Stimulated activated CD8-positive, alpha-beta memory T cell treated with anti-CD3 and anti-CD28 coated beads, Interleukin-12 subunit alpha, Interleukin-12 subunit beta, amount 100 ng/mL, for 24 hours (primary cell): ENCODE measurements at regions not wholly inside any gene's neighbourhood (a gene's known extent, or its start where the extent isn't known, plus 50 kb on each side); places are given as distances from the start of the nearest gene placed in this dataset.
"Not testable (repeated sequence)": the region's sequence is repeated elsewhere in the genome, so short reads cannot be mapped to it uniquely, and the experiment has no call there.

ENCODE experiments used
- DNase-seq: peaks from one replicate; pipeline ENCODE4 v3.0.0-alpha.2; 2020; ENCODE audit errors: extremely low read depth

DNA sequence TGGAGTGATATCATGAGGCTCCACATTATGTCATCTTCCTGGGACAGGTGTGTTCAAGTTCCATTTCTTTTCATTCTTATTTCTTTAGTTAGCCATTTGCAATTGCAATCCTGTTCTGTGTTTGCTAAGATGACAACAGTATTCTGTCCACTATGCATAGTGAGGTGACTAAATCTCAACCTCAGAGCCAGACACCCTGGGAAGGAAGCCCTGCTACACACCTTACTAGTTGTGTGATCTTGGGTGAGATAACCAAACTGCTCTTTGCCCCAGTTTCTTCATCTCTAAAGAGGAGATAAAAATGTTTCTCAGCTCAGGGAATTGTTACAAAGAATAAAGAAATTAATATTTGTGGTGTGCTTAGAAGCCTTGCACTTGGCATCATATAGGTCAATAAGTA lies 215.1 kb upstream of the RPS23 start:
- no peak for DNase-seq

DNA sequence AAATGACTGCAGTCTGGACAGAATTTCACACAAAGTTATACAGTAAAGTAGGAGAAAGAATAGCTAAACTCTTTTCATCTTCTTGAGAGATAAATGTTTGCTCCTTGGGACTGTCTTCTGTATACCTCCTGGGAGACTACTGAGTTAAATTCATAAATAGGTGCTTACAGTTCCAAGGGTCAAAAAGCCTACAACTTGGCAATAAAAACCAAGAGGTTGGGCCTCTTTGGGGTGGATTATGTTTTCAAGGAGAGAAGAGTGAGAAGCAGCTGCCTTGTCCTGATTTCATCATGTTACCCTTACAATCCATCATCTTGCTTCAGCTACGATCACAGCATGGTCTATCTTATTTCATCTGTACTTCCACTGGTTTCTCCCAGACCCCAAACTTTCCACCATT lies 213.2 kb upstream of the RPS23 start:
- no peak for DNase-seq

DNA sequence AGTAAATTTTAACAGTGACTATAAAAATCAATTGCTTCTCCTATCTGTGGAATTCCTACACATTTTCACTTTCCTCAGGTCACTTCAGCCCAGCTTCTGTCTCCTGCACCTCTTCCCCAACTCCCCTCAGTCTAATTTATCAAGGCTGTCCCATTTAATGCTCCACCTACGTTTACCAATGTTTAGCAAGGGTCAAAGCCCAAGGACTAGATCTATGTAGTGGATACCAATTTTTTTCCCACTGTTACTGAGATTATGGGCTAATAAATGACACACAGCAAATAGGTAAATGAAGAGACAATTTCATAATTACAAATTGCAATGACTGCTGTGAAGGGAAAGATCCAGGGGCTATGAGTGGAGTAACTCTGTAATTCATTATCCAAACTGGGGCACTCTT lies 211.5 kb upstream of the RPS23 start:
- no peak for DNase-seq

DNA sequence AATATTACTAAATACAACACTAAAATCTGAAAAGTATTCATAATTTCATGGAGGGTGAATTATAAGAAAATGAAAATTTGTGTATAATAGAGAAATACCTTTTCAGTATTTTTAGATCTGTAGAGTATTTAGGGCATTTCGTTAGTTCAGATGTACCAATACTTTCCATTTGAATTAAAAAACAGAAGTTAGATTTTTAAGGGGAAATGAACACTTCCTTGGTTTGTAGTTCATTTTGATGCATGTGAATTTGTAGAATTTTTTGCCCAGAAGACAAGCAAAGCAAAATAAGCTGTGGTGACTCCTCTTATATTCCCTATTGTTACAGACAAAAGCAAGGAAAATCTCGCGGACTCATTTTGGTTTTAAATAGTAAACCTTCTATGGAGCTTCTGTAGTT lies 209.0 kb upstream of the RPS23 start:
- DNase-seq, result no peak

DNA sequence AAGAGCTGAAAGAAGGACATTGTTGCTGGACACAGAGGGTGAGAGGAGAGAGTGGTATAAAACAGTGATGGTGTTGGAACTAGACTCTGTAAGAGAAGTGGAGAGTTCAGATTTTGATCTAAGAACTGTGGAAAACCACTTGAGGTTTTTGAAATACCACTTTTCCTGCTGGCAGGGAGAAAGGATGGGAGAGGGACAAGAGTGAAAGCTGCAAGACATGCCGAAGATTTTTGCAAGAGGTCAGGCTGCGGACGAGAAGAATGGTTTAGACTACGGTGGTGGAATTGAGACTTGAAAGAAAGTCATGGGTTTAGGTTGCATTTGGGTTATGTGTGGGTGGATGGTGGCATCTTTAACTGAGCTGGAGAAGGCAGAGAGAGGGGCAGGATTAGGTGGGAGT lies 202.2 kb upstream of the RPS23 start:
- no peak for DNase-seq

DNA sequence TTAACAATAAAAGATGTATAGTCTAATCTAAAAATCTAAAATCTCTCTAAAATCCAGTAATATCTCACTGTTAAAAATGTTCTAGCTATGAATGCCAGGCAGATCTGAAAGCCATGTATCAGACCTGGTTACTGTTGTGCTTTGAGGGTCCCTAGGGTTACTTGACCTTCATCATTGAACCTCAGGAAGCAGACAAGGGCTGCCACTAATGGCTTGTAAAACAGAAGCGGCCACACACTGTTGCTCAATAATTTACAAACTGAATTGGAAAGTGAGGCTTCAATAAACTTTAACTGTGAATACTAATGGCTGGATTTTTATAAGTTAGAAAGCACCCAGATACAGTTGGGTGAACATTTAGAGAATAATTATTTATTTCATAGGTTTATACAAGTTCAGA lies 198.0 kb upstream of the RPS23 start:
- no peak for DNase-seq

DNA sequence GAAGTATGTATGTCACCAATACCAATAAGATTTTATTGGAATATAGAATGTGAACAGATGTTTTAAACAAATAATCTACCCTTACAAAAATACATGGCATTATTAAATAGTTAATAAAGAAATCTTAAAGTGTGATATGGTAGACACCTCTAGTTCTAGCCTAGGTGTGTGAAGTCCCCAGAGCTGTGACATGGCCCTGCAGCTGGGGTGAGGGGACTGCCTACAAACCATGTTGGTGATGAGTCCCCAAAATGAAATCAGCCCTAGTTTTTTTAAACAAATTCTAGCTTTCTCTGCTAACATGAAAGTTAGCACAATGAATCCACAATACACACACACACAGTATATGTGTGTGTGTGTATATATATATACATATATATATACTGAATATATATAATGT lies 195.1 kb upstream of the RPS23 start:
- no peak for DNase-seq

DNA sequence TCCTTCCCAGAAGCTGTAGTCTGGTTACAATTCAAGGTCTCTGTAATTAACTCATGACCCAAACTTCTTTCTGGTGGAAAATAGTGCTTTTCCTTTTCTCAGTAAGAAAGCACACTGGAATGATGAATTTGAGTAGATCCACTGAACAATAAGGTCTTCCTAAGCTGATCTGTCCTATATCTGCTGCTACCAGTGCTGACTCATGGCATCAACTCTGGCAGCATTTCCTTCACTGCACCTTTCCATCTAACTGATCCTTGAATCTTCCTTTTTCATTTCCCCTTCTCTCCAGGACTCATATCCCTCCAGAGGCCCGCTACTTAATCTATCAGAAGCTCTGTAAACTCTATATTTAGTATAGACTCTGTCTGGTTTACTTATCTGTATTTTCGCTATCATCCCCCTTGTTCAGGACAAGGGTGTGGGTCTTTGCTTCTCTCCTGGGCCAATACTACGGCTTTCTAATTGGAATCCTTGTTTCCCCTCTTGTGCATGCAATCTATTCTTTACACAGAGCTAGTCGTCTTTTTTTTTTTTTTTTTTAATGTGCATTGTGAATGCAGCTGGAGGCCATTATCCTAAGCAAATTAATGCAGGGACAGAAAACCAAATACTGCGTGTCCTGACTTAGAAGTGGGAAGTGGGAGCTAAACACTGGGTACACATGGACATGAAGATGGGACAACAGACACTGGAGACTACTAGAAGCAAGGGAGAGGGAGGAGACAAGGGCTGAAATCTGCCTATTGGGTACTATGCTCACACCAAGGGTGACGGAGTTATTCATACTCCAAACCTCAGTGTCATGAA lies 192.2 kb upstream of the RPS23 start:
- DNase-seq, result no peak

DNA sequence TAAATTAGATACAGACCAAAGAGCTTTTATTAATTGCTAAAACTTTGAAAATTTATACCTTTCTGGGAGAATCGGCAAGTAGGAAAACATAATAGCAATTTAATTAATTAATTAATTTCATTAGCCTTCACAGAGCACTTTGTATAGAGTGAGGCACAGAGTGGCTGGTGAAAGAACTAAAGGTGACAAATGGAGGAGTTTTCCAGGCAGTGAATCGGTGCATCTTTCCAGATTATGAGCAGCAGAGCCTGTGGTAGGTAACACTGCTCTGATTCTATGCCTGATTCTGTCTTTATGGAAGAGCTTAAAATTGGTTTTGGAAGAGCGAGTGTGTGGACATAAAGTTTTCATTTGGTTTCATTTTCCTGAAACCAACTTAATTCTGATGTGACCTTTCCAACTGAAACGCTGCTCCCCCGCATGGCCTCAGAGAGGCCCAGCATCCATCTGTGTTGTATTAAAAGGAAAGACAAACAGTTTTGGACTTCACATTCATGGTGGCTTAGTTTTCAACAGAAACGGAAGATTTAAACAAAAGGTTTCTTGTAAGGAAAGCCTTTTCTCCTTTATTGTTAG lies 188.9 kb upstream of the RPS23 start:
- DNase-seq, result no peak

DNA sequence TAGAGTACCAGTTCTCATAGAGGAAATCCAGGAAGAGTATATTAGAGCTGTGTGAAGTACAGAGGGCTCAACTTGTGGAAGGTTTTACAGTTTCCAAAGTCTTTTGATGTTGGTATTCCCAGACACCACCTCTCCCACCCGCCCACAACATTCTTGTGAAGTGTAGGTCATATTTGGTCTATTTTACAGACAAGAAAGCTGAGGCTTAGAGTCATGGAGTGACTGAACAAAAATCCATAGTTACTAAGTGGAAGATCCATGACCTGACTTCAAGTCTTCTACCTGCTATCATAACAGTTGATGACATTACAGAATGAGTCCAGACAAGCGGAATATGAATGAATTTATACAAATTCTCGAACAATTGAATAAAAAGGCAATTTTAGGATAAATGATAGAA lies 187.1 kb upstream of the RPS23 start:
- no peak for DNase-seq

DNA sequence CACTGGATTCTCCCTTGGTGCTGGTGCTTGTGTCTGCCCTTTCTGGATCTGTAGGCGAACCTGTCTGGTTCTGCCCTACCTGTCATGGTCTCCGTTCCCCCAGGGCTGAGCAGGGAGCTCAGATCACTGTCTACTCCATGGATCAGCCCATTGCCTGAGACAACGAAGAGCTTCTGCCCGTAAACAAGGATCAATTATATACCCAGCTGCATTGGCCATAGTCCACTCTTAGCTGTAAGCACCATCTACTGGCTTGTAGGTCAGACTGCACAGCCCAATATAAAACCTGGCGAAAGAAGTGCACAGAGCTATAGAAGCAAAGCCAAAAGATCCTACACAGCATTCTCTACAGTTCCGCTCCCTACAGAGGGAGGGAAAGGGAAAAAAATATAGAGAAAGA lies 181.5 kb upstream of the RPS23 start:
- DNase-seq, result no peak

DNA sequence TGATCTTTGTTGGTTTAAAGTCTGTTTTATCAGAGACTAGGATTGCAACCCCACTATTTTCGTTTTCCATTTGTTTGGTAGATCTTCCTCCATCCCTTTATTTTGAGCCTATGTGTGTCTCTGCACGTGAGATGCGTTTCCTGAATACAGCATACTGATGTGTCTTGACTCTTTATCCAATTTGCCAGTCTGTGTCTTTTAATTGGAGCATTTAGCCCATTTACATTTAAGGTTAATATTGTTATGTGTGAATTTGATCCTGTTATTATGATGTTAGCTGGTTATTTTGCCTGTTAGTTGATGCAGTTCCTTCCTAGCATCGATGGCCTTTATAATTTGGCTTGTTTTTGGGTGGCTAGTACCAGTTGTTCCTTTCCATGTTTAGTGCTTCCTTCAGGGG lies 177.2 kb upstream of the RPS23 start:
- DNase-seq, result not testable (repeated sequence)

DNA sequence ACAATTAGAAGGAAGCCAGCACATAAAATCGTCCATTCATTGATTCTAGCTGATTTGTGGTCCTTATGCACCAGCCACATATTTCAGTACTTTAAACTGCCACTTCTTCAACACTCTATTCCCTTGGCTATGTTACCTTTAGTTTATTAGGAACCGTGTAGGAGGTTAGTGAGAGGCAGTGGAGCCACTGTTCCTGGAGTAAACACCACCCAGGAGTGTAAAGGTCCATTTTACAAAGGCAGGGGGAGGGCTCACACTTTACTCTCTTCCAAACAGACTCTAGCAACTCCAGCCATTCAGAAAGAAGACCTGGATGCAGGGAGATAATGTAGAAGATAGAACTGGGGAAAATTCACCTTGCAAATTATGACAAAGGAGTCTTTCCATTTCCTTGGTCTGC lies 170.2 kb upstream of the RPS23 start:
- no peak for DNase-seq

DNA sequence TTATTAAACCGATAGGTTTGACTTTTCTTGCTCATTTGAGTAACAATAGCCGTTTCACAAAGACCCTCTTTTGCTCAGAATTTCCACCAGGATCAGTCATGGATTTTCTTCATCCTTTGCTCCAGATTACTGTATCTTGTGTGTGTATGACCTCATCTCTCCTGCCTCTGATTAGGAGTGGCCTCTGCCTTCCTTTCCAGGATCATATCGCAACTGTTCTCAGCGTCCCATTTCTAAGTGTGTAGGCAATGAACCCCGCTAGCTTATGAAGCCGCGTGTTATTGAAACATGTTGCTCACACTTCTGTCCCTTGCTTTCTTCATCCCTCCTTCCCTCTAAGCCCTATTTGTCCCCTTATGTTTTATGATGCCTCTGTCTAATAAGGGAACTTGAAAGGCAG lies 169.8 kb upstream of the RPS23 start:
- no peak for DNase-seq

DNA sequence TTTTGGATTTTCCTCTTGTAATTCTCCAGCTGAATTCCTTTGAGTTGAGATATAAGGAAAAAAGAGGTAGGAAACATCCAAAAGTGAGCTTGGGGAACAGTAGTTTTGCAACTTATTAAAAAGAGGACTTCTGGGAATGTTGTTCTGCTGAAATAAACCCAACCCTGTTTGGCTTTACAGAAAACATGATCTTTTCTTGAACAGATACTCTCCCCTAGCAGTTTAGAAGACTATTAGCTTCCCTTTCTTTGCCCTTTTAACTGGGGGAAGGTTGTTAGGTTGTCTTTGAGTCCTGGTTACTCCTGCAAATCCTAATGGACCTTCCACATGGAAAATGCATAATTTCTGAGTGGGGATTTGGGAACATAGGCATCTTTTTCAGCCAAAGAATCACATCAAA lies 168.7 kb upstream of the RPS23 start:
- no peak for DNase-seq

DNA sequence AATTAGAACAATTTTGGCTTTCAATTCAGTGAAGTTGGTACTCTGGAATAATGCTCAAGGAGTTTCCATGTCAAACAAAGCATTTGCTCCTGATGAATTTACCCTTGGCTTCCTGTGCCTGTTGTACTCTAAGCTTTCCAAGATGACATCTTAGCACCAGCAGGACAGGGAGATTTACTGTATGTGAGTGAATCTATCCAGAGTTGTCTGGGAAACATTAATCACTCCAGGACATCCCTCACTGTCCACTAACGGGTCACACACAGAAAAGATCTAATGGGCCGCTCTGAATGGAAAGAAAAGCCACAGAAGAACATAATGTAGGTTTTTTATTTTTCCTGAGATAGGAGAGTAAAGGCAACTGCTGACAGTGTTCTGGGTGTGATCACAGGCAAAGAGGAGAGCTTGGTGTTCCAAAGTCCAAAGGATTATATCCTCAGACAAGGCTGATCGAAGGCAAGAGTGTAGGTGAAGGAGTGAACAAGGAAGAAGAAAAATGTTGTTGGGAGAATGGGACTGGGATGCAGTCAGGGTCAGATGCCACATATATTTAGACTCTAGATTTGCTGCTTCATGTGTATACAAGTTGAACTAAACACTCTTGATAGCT lies 167.7 kb upstream of the RPS23 start:
- DNase-seq, result no peak

DNA sequence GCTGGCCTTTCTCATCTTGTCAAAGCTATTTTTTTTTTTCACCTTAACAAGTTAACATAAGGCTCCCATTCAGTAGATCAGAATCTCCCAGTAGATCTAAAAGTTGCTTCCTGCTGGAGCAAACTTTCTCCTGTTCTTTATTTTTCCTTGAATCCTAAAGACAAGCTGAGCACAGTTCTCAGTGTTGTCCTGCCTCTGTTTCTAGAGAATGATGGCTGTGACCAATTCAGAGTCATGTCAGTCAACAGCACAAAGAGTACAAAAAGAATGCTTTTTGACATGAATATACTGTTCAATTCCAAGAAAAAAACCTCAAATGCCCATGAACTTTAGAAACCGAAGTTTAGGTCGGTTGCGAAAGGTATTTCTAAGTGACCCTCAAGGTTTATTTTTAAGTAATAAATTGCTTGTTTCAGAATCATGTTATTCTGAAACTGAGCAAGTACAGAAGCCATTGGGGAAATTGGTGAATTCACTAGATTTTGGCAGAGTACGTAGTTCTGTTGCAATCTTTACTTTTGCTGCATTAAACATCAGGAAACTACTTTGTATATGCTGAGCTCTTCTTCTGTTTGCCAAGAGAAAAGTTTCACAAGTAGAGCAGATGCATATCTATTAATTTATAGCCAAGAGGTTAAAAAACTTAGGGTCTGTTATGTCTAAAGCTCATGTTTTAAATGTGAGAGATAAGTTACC lies 161.7 kb upstream of the RPS23 start:
- DNase-seq, result no peak

DNA sequence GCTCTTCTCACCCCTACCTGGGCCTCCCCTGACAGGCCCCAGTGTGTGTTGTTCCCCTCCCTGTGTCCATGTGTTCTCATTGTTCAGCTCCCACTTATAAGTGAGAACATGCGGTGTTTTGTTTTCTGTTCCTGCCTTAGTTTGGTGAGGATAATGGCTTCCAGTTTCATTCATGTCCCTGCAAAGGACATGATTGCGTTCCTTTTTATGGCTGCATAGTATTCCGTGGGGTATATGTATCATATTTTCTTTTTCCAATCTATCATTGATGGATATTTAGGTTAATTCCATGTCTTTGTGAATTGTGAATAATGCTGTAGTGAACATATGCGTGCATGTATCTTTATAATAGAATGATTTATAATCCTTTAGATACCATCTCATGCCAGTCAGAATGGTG lies 159.4 kb upstream of the RPS23 start:
- not testable (repeated sequence) for DNase-seq

DNA sequence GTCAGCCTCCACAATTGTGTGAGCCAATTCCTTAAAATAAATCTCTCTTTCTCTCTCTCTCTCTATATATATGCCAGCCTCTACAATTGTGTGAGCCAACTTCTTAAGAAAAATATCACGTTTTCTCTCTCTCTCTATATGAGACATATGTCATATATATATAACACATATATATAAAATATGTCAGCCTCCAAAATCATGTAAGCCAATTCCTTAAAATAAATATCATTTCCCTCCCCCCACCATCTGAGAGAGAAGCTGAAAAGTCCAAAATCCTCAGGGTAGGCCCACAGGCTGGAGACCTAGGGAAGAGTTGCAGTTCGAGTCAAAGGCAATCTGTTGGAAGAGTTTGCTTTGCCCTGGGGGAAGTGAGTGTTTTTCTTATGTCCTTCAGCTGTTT lies 158.1 kb upstream of the RPS23 start:
- no peak for DNase-seq

DNA sequence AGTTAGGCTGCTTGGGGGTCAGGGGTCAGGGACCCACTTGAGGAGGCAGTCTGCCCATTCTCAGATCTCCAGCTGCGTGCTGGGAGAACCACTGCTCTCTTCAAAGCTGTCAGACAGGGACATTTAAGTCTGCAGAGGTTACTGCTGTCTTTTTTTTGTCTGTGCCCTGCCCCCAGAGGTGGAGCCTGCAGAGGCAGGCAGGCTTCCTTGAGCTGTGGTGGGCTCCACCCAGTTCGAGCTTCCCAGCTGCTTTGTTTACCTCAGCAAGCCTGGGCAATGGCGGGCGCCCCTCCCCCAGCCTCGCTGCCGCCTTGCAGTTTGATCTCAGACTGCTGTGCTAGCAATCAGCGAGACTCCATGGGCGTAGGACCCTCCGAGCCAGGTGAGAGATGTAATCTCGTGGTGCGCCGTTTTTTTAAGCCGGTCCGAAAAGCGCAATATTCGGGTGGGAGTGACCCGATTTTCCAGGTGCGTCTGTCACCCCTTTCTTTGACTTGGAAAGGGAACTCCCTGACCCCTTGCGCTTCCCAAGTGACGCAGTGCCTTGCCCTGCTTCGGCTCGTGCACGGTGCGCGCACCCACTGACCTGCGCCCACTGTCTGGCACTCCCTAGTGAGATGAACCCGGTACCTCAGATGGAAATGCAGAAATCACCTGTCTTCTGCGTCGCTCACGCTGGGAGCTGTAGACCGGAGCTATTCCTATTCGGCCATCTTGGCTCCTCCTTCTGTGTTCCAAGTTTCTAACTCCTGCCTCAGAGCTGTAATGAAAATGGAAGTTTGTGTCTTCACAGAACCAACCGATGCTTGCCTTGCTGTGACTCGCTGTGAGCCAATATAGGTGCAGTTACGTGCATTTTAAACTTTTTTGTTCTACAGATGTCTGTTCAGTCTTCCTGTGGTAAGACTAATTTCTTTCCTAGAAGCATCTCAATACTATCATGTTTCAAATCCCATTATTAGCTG lies 156.8 kb upstream of the RPS23 start:
- not testable (repeated sequence) for DNase-seq

DNA sequence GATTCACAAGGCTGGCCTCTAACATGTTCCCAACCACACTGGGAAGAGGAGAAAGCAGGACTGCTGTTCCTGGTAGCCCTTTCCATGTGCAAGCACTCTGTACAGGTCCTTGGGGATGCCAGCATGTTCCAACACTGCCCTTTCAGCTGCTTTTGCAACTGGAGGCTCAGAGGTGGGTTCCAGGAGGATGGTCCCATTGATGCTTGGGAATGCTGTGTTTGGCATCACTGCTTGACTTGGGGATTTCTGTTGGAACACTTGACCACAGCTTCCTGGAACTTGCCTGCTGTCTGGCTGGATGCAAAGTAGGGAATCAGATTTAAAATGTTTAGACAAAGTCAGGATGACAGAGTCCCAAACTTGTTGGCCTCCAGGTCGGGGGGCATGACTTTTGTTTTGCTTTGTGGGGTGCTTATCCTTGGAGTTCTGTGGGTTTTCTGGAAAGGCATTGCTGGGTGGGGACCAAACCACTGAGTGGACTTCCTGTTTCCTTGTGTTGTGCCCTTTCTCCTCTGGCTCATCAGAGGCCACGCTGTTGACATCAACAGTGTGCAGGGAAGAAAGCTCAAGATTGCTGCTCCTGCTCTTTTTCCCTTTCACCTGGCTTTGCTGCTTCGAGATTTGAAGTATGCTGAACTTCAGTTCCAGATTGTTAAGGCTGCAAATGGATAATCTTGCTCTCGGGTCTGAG lies 148.5 kb upstream of the RPS23 start:
- no peak for DNase-seq
